Psoas muscle (tissue), 7 donors: ENCODE measurements at regions not wholly inside any gene's neighbourhood (a gene's known extent, or its start where the extent isn't known, plus 50 kb on each side); places are given as distances from the start of the nearest gene placed in this dataset.

Experiments used
- ATAC-seq, 4 donors: fragments of 200-7000 bp; cut with Tn5 transposase; one replicate each; pipeline ENCODE4 v1.9.1; 2020; ENCODE audit warnings: moderate library complexity in 3 of 4, mild to moderate bottlenecking in 2 of 4
- DNase-seq, 2 donors: peaks; one replicate each; pipeline ENCODE4 v3.0.0-alpha.2; 2020
- H3K27ac ChIP-seq: fragments of 200-600 bp; one replicate; pipeline ENCODE4 v1.8.0; 2022
- H3K27me3 ChIP-seq, 3 donors: fragments of 200-600 bp in 1 of 3; one replicate each; pipeline versions ENCODE4 v1.6.1 to v1.8.0; 2013 to 2022; ENCODE audit warnings: low read length in 2 of 3, mild to moderate bottlenecking in 2 of 3, moderate library complexity in 1 of 3; ENCODE audit not compliant: insufficient read depth in 3 of 3
- H3K36me3 ChIP-seq, 2 donors: fragments of 200-600 bp in 1 of 2; one replicate each; pipeline versions ENCODE4 v1.6.1 to v1.8.0; 2013 to 2022; ENCODE audit warnings: low read depth in 1 of 2, mild to moderate bottlenecking in 1 of 2, moderate library complexity in 1 of 2; ENCODE audit not compliant: insufficient read depth in 1 of 2
- H3K4me1 ChIP-seq: fragments of 200-600 bp; one replicate; pipeline ENCODE4 v1.8.0; 2022
- H3K4me3 ChIP-seq: fragments of 200-600 bp; one replicate; pipeline ENCODE4 v1.8.0; 2022; ENCODE audit warnings: mild to moderate bottlenecking
- H3K9me3 ChIP-seq: fragments of 200-600 bp; one replicate; pipeline ENCODE4 v1.8.0; 2022
- CTCF ChIP-seq: fragments of 200-600 bp; IDR thresholded peaks from one replicate; pipeline ENCODE4 v1.8.0; 2022; ENCODE audit warnings: antibody characterized with exemption
- WGBS, 3 donors: extraction: QIAGEN DNeasy Blood & Tissue Kit; methylation state at CpG; one replicate each; pipeline versions ENCODE4 v1.1.6 to v1.1.7; 2013; 5-methylcytosine and 5-hydroxymethylcytosine counted together
- intact Hi-C, 2 donors: fragments of 100-400 bp; cut with DNase I; formaldehyde crosslinking; loops; one replicate each; pipeline versions ENCODE4 v1.11.0 to v1.14.2; 2022
- donor health status: healthy with polysubstance abuse.
- donor health status: DM: no; HTN: no; CAD: no; lungs with moderate emphysema.
- donor health status: Bipolar disorder and iron deficiency.
- donor health status: healthy.
- donor health status: DM: yes; HTN: yes; CAD: no.
- donor health status: DM: no; HTN: no; CAD: no.
- donor health status: DM: yes; HTN: yes; CAD: no.

GRCh38 chr2:156189584-156189983 lies 142.9 kb downstream of the NR4A2 start:
- TF ChIP-seq CTCF = no peak
- DNase-seq (no peak), ATAC-seq (no peak)
- intact Hi-C loops = no loop called here
- Histone ChIP-seq H3K36me3 (no peaks in the 10 kb centered on the region), H3K9me3 (no peaks in the 10 kb centered on the region), H3K4me3 (no peak overlapping the region), H3K27ac (no peak overlapping the region), H3K4me1 (no peaks in the 10 kb centered on the region), H3K27me3 (no peaks in the 10 kb centered on the region)
- WGBS, 3 donors = 69 to 86% (median 82%) methylated on average over 3 of the region's 3 CpGs

- intact Hi-C loops = no loop called here
- H3K27me3 ChIP-seq = no peaks in the 10 kb centered on the region
- no peak for ATAC-seq
- H3K4me1 ChIP-seq = no peaks in the 10 kb centered on the region
- no peak overlapping the region for H3K27ac ChIP-seq
- no peak overlapping the region for H3K4me3 ChIP-seq
- no peak for DNase-seq
- H3K9me3 ChIP-seq = no peaks in the 10 kb centered on the region
- TF ChIP-seq CTCF = no peak
- no peaks in the 10 kb centered on the region for H3K36me3 ChIP-seq
- 74 to 75% (median 75%) methylated on average over 6 of the region's 6 CpGs for WGBS, 3 donors
Measured at GRCh38 chr2:156189143-156189542, 143.4 kb downstream of the NR4A2 start.

GRCh38 chr2:156182132-156182531 lies 150.4 kb downstream of the NR4A2 start:
- intact Hi-C loops = no loop called here
- no peak for TF ChIP-seq CTCF
- Histone ChIP-seq H3K27me3 (peaks cover 0 to 4% (median 0%) of the 10 kb centered on the region in 3 donors), H3K4me3 (no peak overlapping the region), H3K9me3 (no peaks in the 10 kb centered on the region), H3K4me1 (no peaks in the 10 kb centered on the region), H3K27ac (no peak overlapping the region), H3K36me3 (no peaks in the 10 kb centered on the region)
- 46 to 56% (median 50%) methylated on average over 2 of the region's 2 CpGs for WGBS, 3 donors
- no peak for DNase-seq
- no peak for ATAC-seq

- DNase-seq (no peak), ATAC-seq (no peak)
- intact Hi-C loops = no loop called here
- Histone ChIP-seq H3K4me3 (no peak overlapping the region), H3K36me3 (no peaks in the 10 kb centered on the region), H3K27me3 (peaks cover 0 to 4% (median 0%) of the 10 kb centered on the region in 3 donors), H3K9me3 (no peaks in the 10 kb centered on the region), H3K27ac (no peak overlapping the region), H3K4me1 (no peaks in the 10 kb centered on the region)
- TF ChIP-seq CTCF = no peak
- 81 to 100% (median 88%) methylated on average over 1 of the region's 1 CpG for WGBS, 3 donors
Measured at GRCh38 chr2:156181208-156181607, 151.3 kb downstream of the NR4A2 start.

GRCh38 chr2:156177654-156178053 lies 154.9 kb downstream of the NR4A2 start:
- H3K36me3 ChIP-seq = no peaks in the 10 kb centered on the region
- ATAC-seq (no peak), DNase-seq (no peak)
- no peak overlapping the region for H3K4me3 ChIP-seq
- 70 to 84% (median 79%) methylated on average over 3 of the region's 3 CpGs for WGBS, 3 donors
- no peak for TF ChIP-seq CTCF
- peaks cover 0 to 4% (median 0%) of the 10 kb centered on the region in 3 donors for H3K27me3 ChIP-seq
- no peak overlapping the region for H3K27ac ChIP-seq
- intact Hi-C loops = no loop called here
- no peaks in the 10 kb centered on the region for H3K9me3 ChIP-seq
- no peaks in the 10 kb centered on the region for H3K4me1 ChIP-seq
